Duodenal mucosa (tissue), 2 donors: ENCODE measurements at regions not wholly inside any gene's neighbourhood (a gene's known extent, or its start where the extent isn't known, plus 50 kb on each side); places are given as distances from the start of the nearest gene placed in this dataset.

Source experiments
- H3K27ac ChIP-seq: one replicate; pipeline ENCODE4 v1.7.0; 2013; ENCODE audit warnings: low read depth, low read length
- H3K27me3 ChIP-seq, 2 donors: one replicate each; pipeline ENCODE4 v1.7.0; 2013; ENCODE audit warnings: low read length in 2 of 2, control low read depth in 1 of 2; ENCODE audit not compliant: insufficient read depth in 2 of 2, control insufficient read depth in 1 of 2
- H3K36me3 ChIP-seq, 2 donors: one replicate each; pipeline ENCODE4 v1.7.0; 2013; ENCODE audit warnings: low read length in 2 of 2, control low read depth in 1 of 2; ENCODE audit not compliant: insufficient read depth in 2 of 2, control insufficient read depth in 1 of 2
- H3K4me1 ChIP-seq, 2 donors: one replicate each; pipeline ENCODE4 v1.7.0; 2013; ENCODE audit warnings: low read length in 2 of 2, control low read depth in 1 of 2; ENCODE audit not compliant: insufficient read depth in 2 of 2, control insufficient read depth in 1 of 2
- H3K4me3 ChIP-seq, 2 donors: one replicate each; pipeline ENCODE4 v1.7.0; 2013; ENCODE audit warnings: low read length in 2 of 2, low read depth in 1 of 2
- H3K9ac ChIP-seq, 2 donors: one replicate each; pipeline ENCODE4 v1.7.0; 2013; ENCODE audit warnings: low read length in 2 of 2, low read depth in 1 of 2
- H3K9me3 ChIP-seq, 2 donors: one replicate each; pipeline ENCODE4 v1.7.0; 2013; ENCODE audit warnings: low read length in 2 of 2, control low read depth in 1 of 2; ENCODE audit not compliant: control insufficient read depth in 1 of 2

DNA sequence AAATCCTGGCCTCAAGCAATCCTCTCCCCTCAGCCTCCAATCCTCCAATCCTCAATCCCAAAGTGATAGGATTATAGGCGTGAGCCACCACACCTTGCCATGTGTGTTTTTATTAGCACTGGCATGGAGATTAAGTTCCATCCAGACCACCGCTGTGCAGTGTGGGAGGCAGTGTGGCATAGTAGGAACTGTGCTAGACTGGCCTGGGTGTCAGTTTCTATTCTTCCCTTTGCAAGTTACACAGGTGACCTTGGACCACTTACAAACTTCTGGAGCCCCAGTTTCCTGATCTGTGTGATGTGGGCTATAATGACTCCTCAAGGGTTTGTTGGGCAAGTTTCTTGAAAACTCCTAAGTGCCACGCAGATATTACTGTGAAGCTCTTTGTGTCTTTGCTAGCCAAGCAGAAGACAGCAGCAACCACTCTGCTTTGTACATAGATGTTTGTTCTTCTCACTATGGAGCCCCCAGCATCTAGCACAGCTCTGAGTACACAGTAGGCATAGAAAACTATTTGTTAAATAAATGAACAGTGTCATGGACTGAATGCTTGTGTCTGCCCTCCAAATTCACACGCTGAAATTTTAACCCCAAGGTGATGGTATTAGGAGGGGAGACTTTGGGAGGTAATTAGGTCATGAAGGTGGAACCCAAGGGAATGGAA is 93.0 kb downstream of the LBH start:
- no peaks in the 10 kb centered on the region for H3K9me3 ChIP-seq
- no peak overlapping the region for H3K27ac ChIP-seq
- no peaks in the 10 kb centered on the region for H3K27me3 ChIP-seq
- no peak overlapping the region for H3K9ac ChIP-seq
- H3K4me1 ChIP-seq = no peaks in the 10 kb centered on the region
- no peak overlapping the region for H3K4me3 ChIP-seq
- no peaks in the 10 kb centered on the region for H3K36me3 ChIP-seq

DNA sequence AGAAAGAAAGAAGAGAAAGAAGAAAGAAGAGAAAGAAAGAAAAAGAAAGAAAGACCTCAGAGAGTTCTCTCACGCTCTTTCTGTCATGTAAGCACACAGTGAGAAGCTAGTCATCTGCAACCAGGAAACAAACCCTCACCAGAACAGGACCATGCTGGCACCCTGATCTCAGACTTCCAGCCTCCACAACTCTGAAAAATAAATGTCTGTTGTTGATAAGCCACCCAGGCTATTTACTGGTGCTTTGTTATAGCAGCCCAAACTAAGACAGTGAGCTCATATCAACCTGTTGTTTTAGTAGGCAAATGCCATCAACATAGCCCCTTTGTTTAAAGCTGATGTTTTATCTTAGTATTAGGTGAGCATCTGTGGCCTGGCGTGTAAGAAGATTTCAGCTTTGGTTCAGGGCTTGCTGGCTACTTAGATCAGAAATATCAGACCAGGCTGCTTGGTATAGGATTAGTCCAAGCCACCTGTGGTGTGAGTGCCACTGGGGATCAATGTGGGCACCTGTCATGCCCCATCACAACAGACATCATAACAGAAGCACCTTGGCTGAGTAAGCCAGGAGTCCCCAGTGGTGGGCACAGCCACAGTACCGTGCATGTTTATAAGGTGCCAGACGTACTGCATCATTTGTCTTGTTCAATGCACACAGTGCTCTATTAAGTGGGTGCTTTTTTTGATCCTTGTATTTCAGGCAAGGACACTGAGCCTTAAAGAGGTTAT is 94.4 kb downstream of the LBH start:
- H3K9ac ChIP-seq = no peak overlapping the region
- H3K4me1 ChIP-seq = no peaks in the 10 kb centered on the region
- no peaks in the 10 kb centered on the region for H3K9me3 ChIP-seq
- H3K4me3 ChIP-seq = no peak overlapping the region
- H3K27me3 ChIP-seq = no peaks in the 10 kb centered on the region
- no peaks in the 10 kb centered on the region for H3K36me3 ChIP-seq
- no peak overlapping the region for H3K27ac ChIP-seq

DNA sequence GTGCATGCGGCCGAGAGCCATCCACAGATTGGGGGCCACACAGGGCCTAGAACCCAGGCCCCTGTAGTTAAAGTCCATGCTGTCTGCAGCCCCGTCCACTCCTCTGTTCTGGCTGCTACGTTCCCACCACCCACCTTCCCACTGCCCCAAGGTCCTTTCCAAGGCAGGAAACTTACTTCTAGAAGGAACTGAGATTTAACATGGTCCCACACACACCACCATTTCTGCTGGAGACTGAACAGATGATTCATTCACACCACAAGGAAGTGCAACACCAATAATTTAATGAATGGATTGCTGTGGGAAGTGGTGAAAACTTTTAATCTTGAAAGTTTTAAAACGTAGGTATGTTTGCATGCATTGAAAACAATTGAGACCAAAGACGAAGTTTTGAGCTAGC is 95.2 kb downstream of the LBH start:
- Histone ChIP-seq H3K27ac (no peak overlapping the region), H3K9ac (no peak overlapping the region), H3K4me3 (no peak overlapping the region), H3K36me3 (no peaks in the 10 kb centered on the region), H3K27me3 (no peaks in the 10 kb centered on the region), H3K4me1 (no peaks in the 10 kb centered on the region), H3K9me3 (no peaks in the 10 kb centered on the region)

DNA sequence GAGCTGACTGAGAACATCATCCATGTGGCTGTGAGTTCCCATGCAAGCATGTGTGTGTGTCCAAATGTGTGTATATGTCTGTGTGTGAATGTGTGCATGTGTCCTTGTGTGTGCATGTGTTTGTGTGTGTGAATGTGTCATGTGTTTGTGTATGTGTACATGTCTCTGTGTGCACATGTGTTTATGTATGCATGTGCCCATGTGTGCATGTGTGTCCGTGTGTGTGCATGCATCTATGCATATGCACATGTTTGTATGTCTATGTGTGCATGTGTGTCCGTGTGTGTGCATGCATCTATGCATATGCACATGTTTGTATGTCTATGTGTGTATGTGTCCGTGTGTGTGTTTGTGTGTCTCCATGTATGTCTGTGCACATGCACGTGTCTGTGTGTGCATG is 99.7 kb downstream of the LBH start:
- Histone ChIP-seq H3K36me3 (no peaks in the 10 kb centered on the region), H3K4me3 (no peak overlapping the region), H3K27ac (no peak overlapping the region), H3K27me3 (no peaks in the 10 kb centered on the region), H3K9me3 (no peaks in the 10 kb centered on the region), H3K9ac (no peak overlapping the region), H3K4me1 (peaks cover 13 to 14% of the 10 kb centered on the region in 2 donors)

DNA sequence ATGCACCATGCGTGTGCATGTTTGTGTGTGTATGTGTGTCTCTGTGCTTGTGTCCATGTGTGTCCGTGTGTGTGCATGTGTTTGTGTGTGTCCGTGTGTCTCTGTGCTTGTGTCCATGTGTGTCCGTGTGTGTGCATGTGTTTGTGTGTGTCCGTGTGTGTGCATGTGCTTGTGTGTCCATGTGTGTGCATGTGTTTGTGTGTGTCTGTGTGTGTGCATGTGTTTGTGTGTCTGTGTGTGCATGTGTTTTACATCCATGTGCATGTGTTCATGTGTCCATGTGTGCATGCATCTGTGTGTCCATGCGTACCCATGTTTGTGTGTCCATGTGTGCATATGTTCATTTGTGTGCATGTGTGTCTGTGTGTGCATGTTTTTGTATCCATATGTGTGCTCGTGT is 100.5 kb downstream of the LBH start:
- H3K27ac ChIP-seq = no peak overlapping the region
- no peak overlapping the region for H3K4me3 ChIP-seq
- H3K9ac ChIP-seq = no peak overlapping the region
- peaks cover 13 to 22% of the 10 kb centered on the region in 2 donors for H3K4me1 ChIP-seq
- H3K27me3 ChIP-seq = no peaks in the 10 kb centered on the region
- no peaks in the 10 kb centered on the region for H3K9me3 ChIP-seq
- H3K36me3 ChIP-seq = no peaks in the 10 kb centered on the region

DNA sequence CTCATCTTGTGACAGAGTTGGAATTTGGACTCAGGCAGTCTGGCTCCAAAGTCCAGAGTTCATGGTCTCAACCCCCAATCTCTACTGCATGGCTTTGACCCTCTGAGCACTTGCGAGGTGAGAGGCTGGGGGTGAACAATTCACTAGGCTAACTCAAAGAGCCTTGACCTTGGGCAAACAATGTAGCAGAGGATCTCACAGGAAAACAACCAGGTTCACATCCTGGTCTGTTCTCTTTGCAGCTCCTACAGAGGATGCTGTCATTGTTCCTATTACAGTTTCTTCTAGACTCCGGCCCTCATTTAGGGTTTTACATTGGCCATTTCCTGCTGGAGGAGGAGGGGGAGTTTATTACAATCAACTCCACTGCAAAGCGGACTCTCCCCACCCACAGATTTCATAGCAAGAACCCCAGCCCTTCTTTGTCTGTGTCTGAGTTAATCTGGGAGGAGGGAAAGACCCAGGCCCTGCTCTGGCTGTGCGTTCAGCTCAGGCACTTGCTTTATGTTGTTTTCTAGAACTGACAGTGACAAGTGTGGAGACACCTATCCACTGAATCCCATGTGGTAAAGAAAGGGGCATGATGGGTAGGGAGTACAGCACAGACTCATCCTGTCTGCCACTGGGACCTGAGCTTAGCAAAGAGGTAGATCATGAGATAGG is 101.6 kb downstream of the LBH start:
- H3K36me3 ChIP-seq = no peaks in the 10 kb centered on the region
- H3K27me3 ChIP-seq = no peaks in the 10 kb centered on the region
- H3K4me3 ChIP-seq = no peak overlapping the region
- no peak overlapping the region for H3K27ac ChIP-seq
- H3K9ac ChIP-seq = no peak overlapping the region
- no peaks in the 10 kb centered on the region for H3K9me3 ChIP-seq
- H3K4me1 ChIP-seq = peaks cover 15 to 22% of the 10 kb centered on the region in 2 donors

DNA sequence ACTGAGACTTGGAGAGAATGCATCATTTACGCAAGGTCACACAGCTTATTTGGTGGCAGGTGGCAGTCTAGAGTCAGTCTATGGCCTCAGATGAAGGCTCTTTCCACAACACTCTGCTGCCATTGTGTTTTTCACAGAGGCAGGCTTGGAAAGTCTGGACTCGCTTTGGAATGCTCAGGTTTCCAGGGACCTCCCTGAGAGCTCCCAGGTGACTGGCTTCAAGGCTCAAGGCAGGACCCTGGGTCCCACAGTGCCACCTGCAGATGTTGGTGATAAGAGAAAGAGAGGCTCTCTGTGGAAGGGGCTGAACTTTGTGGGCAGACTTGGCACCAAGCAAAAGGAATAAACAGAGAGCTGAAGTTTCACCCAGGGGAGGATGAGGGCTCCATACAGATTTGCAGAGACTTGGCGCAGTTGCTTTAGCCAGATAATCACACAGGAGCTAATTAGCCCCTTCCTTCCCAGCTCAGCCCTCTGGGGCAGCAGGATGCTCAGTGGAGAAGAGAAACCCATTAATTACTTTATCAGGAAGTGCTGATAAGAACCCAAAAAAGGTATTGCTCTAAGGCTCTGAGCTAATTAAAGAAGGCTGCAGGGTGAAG is 103.5 kb downstream of the LBH start:
- Histone ChIP-seq H3K4me3 (no peak overlapping the region), H3K4me1 (peaks cover 19 to 22% of the 10 kb centered on the region in 2 donors), H3K27ac (no peak overlapping the region), H3K36me3 (no peaks in the 10 kb centered on the region), H3K27me3 (no peaks in the 10 kb centered on the region), H3K9ac (no peak overlapping the region), H3K9me3 (no peaks in the 10 kb centered on the region)

DNA sequence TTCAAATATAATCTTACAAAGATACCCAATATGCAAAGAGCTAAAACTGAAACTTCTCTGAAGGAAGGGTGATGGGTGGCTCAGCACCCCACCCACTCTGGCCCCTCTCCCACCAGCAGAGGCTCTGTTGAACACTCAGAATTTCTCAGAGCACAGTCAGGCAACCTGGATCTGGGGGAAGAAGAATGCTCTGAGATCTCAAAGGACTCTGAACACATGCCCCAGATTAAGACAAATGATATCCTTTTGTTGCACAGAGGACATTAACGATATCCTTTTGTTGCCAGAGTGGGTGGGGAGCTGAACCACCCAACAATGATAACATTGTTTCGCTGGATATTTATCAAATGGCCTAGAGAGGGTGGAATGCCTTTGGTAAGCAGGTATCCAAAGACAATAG is 104.8 kb downstream of the LBH start:
- Histone ChIP-seq H3K9ac (no peak overlapping the region), H3K9me3 (no peaks in the 10 kb centered on the region), H3K4me3 (no peak overlapping the region), H3K27ac (no peak overlapping the region), H3K27me3 (no peaks in the 10 kb centered on the region), H3K36me3 (no peaks in the 10 kb centered on the region), H3K4me1 (peaks cover 19 to 22% of the 10 kb centered on the region in 2 donors)

DNA sequence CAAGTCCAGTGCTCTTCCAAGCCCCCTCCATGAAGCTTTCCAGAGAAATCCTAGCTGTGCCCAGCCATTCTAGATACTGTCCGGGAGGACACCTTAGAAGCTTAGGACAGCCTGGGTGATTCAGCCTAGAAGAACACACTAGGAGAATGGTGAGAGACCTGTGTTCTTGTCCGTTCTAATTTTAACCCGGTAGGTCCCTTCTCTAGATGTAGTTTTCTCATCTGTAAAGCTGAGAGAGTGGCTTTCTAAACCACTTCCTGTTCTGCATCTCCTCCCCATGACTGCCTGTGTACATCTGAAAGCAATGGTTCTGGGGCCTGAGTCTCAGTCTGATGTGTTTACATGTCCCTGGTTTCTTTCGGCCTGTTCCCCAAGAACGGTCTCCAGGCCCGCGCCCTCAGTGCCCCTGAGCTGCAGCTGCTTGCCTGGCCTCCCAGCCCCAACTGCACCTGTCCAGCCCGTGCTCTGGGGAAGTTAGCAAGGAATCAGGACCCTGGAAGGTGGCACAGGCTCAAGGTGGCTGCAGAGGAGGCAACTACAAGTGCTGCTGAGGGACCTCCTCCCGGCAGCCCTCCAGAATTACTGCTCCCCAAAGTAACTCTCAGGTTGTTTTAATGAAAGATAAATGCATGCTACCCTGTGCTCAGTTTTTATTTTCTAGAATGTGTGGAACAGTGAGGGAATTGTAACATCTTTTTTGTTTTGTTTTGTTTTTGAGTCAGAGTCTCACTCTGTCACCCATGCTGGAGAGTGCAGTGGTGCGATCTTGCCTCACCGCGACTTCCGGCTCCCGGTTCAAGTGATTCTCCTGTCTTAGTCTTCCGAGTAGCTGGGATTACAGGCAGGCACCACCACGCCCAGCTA is 105.9 kb downstream of the LBH start:
- peak overlapping the region; percentile 46 for H3K27ac ChIP-seq
- H3K4me1 ChIP-seq = peaks cover 19 to 22% of the 10 kb centered on the region in 2 donors
- H3K9ac ChIP-seq = no peak overlapping the region
- H3K4me3 ChIP-seq = no peak overlapping the region
- H3K9me3 ChIP-seq = no peaks in the 10 kb centered on the region
- no peaks in the 10 kb centered on the region for H3K27me3 ChIP-seq
- H3K36me3 ChIP-seq = no peaks in the 10 kb centered on the region
